H54 (cell line): ENCODE measurements at regions not wholly inside any gene's neighbourhood (a gene's known extent, or its start where the extent isn't known, plus 50 kb on each side); places are given as distances from the start of the nearest gene placed in this dataset.

Experiments
- DNase-seq: peaks from one replicate; pipeline ENCODE4 v3.0.0; 2011; ENCODE audit warnings: low spot score, mixed read lengths; ENCODE audit not compliant: insufficient read length
- FAIRE-seq: peaks from 3 replicates; lab custom pipeline; 2011; peaks lifted over from hg19 to GRCh38; lab: Jason Lieb, UNC
- POLR2A ChIP-seq: IDR thresholded peaks from 2 replicates; pipeline ENCODE4 v1.6.1; 2011; ENCODE audit warnings: low read depth, mild to moderate bottlenecking, low read length

DNA sequence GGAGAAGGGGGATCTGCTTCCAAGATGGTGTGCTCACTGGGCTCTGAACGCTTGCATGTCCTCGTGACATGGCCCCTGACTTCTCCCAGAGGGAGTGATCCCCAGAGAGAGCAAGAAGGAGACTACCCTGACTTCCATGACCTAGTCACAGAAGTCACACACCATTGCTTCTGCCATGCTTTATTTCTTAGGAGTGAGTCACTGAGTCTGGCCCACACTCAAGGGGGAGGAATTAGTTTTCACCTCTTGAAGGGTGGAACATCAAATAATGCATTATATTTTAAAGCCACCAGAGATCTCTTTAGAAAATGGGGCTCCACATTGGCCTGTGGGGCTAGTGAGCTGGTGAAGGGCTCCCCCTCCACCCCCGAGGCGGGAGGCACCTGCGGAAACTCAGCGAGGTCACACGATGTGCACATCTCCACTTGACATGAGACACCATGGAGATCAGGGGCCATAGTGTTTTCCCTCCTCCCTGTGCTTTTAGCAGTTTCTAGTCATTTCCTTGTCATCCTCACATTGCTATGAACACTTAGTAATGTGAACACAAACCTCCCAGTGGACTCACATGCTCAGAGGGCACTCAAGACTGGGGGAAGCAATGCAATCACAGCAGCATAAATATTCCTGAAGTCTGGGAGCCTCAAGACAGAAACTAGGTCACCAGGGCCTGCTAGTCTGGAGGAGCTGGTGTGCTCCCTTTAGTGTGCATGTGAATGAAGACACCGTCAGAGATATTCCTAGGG is 87.4 kb upstream of the FZD10 start:
- TF ChIP-seq POLR2A: no peak
- FAIRE-seq (no peak), DNase-seq (no peak)

DNA sequence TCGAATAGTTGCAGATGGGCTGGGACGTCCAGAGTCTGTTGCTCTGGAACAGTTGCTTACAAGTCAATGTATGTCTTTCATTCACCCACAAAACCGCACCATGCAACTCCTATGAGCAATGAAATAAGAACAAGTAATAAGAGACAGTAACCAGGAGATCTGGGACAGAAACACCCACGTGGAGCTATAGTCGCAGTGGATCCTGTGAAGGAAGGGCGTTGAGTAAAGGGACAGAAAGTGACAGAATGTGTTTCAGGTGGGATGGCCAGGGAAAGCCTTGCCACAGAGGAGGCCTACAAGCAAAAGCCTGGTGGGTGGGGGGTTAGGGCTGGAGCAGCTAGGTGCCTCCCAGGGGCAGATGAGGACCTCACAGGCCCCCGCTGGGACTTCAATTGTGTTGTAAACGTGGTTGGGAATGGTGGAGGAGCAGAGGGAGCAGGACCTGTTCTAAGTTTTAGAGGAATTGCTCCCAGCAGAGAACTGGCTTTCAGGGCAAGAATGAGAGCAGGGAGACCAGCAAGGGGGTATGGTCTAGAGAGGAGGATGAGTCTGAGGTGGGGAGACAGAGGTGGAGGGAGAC is 86.7 kb upstream of the FZD10 start:
- DNase-seq: no peak
- TF ChIP-seq POLR2A: no peak
- no peak for FAIRE-seq

DNA sequence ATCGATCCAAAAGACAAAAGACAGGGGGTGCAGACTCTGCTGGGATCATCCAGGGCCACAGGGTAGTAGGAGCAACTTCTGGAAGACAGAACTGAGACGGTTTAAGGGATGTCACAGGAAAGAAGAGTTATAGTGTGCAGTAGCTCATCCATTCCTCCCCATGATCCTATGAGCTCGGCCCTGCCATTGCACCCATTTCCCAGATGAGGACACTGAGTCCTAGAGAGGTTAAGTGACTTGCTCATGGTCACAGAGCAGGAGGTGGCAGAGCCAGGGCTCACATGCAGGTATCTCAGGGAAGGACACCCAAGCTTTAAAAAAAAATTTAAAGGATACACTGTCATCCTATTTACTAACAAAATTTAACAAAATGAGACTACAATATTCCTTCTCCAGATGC is 86.1 kb upstream of the FZD10 start:
- DNase-seq: no peak
- no peak for FAIRE-seq
- no peak for TF ChIP-seq POLR2A

DNA sequence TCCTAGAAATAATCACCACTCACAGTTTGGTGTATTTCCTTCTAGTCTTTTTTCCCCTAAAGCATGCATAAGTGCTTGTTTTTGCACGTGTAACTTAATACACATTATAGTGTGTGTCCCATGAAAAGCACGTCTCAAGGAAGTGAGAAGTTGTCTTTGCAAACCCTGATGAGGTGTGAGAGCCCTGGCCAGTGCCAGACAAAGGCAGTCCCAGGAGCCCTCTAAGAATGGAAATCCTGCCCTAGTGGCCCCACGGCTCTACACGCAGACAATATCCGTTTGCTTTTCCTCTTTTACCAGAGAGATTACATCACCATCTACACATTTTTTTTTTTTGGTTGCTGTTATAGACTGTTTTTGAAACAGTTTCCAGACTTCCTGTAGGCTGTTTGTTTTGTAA is 85.5 kb upstream of the FZD10 start:
- no peak for DNase-seq
- TF ChIP-seq POLR2A: no peak
- no peak for FAIRE-seq

DNA sequence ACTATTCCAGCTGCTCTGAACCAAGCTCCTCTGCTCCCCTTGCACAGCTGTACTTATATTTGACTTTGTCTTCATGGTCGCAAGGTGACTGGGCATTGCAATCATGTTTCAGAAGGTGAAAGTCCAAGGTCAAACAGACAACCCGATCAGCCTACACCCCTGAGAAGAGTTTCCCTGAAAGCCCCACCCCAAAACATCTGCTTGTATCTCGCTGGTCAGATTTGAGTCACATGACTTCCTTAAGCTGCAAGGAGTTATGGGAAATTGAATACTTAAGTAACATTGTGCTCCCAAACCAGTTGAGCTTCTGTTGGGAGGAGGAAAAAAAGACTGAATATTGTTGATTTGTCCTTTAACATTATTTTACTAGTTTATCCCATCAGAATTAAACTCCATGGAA is 83.4 kb upstream of the FZD10 start:
- FAIRE-seq: no peak
- no peak for TF ChIP-seq POLR2A
- no peak for DNase-seq

DNA sequence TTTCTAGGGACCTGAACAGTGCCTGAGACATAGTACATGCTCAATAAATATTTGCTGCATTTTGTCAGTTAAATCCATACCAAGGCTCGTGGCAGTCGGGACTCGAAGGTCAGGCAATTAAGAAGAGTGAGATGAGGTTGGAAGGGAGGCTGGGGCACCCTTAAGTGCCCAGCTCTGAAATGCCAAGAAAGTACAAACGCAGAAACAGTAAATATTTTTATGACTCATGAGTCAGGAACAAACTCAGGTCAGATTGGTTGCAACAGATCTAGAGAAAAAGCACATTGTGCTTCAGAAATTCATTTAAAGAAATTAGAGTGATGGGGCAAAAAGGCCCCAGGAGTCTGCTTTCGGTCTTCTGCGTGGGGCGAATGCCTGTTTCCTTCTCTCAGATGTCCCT is 83.0 kb upstream of the FZD10 start:
- DNase-seq (no peak), FAIRE-seq (no peak)
- no peak for TF ChIP-seq POLR2A

DNA sequence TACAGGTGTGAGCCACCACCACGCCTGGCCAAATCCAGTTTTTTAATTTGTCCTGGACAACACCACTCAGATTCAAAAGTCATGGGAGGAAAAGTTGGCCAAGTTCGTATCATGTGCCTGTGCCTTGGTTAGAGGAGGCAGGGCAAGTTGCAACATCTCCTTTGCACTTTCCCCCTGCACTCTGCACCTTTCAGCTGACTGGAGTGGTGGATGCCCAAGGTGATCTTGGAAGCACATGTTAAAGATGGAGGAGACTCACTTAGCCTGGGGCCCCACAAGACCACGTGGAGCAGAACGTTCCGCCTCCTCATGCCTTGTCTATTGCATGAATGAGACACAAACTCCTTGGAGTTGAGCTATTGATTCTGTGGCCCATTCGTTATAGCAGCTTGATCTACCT is 82.1 kb upstream of the FZD10 start:
- no peak for TF ChIP-seq POLR2A
- FAIRE-seq (no peak), DNase-seq (no peak)

DNA sequence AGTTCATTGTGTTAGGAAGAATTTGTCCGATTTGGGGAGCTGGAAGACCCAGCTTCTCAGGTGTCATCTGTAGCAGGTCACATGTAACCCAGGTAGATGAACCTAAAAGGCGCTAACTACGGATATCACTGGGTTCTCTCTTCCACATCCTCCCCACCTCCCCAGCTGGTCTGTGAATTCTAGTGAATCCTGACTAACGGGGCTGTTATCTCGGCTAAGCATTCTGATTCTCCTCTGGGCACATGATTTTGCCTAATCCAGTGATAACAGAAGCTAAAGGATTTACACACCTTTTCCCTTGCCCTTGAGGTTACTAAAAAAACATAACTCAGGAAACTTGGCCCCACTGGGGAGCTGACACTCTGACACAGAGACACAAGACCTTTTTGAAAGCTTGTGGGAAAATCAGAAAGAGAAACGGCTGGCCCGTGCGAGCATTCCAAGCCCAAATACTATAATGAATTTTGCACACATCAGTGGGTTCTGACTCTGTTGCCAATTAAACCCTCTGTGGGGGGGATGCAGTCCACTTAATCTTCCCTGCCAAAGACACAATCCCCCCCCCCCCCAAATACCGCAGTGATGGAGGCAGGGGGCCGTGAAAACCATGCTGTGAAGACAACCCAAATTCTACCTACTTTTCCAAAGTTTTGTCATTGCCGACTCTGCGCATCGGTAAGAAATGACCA is 81.0 kb upstream of the FZD10 start:
- FAIRE-seq (no peak), DNase-seq (no peak)
- no peak for TF ChIP-seq POLR2A

DNA sequence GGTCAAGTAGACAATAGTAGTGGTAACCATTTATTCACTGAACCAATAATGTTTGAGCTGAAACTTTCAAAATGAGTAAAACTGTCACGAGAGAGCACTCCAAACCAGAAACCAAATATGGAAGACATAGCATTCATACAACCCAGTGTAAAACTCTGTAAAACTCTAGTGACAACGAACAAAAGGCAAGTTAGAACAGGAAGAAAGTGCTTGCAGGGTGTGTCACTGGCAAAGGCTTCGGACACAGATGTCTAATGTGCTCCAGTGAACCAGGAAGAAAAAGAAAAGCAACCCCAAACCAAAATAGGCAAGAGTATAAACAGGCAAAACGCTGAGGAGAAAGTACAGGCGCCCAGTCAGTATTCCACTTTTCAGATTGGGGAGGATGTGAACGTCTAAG is 79.3 kb upstream of the FZD10 start:
- no peak for TF ChIP-seq POLR2A
- FAIRE-seq (no peak), DNase-seq (no peak)

DNA sequence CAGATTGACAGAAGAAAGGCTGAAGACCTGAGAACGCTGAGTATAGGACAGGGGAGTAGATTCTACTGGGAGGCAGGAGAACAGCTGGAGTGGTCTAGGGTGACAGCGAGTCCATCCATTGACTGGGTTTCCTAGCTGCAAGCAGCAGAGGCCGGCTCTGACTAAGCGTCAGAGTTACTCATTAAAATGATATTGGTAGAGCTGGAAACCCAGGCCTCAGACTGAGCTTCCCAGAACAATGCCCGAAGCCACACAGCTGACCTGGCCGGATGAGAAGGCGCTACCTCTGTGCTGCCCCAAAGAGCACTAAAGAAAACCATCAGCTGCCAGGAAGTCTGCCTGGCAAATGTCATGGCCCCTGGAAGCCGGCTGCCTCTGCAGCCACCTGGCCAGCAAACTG is 78.5 kb upstream of the FZD10 start:
- no peak for DNase-seq
- no peak for FAIRE-seq
- TF ChIP-seq POLR2A: no peak

DNA sequence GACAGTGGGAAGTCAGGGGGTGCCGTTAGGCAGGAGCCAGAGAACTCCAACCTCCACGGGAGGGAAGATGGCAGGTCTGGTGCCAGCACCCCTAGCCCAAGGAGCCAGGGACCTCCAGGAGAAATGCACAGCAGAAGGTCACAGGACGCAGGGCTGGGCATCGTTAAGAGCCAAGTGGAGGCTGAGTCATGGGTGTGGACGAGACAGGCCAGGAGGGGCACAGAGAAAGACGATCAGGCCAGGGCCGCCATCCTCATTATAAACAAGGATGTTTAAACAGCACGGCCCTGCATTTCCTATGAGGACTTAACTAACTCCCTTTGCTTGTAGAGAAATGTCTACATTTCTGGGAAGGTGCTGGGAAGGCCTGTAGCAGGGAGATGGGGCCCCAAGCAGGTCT is 77.9 kb upstream of the FZD10 start:
- TF ChIP-seq POLR2A: no peak
- FAIRE-seq (no peak), DNase-seq (no peak)

DNA sequence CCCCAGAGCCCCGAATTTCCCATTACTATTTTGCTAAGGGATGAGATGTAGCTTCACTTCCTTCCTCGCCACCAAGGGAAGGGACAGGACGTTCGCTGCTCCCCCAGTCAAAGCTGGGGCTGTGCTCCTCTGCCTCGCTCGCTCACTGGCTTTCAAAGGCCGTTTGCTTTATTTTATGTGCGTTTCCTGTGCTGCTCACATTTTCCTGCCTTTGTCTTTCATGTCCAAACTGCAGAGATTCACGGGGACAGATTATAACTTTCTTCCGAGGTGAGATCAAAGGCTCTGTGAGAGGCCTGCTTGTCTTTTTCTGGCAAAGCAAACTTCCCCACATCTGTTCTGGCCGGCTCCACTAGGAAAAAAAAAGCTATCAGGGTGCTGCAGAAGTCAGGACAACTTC is 76.0 kb upstream of the FZD10 start:
- FAIRE-seq (no peak), DNase-seq (no peak)
- TF ChIP-seq POLR2A: no peak

DNA sequence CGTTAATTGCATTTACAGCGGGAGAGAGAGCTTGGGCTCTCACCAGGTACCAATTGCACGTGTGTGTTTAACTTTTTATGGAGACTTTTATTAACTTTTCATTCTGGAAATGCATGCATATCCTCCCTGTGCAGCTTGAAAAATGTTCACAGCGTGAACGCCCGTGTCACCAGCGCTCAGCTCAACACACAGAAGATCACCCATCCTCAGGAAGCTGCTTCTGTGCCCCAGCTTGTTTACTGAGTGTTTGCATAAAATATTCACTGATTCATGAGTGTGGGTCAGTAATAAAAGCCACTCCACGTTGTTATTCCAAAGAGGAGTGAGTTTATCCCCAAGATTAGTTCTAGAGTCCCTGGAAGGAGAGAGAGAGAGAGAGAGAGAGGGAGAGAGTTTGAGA is 75.5 kb upstream of the FZD10 start:
- DNase-seq: no peak
- no peak for FAIRE-seq
- no peak for TF ChIP-seq POLR2A

DNA sequence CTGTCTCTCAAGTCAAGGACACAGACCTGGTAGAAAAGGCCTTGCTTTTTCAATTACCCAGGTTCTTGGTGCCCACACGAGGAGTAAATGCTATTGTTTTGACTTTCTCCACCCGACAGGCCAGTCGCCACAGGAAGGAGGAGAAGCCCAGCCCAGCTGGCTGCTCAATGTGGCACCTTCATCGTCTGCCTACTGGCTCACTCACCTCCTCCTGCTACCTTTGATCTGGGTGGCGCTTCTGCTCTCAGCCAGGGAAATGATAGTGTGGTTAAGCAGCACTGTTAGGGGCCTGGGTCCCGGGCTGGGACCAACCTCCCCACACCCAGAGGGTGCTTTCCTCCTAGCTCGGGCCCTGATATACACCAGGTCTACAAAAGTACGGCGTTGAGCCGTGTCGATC is 75.0 kb upstream of the FZD10 start:
- DNase-seq: no peak
- no peak for TF ChIP-seq POLR2A
- FAIRE-seq: no peak

DNA sequence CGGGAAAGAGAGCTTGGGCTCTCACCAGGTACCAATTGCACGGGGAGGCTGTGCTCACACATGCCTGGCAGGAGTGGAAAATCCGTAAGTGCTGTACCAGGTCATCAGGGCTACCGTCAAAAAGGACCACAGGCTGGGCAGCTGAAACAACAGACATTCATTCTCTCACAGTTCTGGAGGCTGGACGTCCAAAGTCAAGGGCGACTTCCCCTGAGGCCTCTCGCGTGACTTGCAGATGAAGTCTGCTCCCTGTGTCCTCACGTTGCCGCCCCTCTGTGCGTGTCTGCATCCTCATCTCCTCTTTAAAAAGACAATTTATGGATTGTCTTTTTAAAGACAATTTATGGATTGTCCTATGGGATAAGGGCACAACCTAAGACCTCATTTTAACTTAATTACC is 73.8 kb upstream of the FZD10 start:
- DNase-seq: no peak
- FAIRE-seq: no peak
- no peak for TF ChIP-seq POLR2A
